ENCODE measurements at regions not wholly inside any gene's neighbourhood (a gene's known extent, or its start where the extent isn't known, plus 50 kb on each side); places are given as distances from the start of the nearest gene placed in this dataset.

DNA sequence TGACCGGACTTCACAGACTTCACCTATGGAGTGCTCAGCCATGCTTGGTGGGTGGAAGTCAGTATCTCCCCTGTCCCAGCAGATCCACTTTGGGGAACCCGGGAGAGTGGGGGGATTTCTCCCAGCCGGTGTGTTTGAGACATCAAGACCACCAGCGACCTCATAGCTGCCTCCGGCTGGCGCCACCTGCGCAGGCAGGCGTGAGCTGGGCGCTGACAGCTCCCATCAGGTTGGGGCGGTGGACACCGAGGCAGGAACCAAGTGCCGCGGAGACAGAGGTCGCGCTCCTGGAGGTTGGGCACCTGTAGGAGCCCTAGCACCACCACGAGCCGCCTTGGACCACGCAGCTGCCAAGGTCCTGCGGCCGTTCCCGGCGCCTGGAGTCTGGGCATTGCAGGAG, 124.0 kb upstream of the LARP1 start:
- TF ChIP-seq, protein P1, sequence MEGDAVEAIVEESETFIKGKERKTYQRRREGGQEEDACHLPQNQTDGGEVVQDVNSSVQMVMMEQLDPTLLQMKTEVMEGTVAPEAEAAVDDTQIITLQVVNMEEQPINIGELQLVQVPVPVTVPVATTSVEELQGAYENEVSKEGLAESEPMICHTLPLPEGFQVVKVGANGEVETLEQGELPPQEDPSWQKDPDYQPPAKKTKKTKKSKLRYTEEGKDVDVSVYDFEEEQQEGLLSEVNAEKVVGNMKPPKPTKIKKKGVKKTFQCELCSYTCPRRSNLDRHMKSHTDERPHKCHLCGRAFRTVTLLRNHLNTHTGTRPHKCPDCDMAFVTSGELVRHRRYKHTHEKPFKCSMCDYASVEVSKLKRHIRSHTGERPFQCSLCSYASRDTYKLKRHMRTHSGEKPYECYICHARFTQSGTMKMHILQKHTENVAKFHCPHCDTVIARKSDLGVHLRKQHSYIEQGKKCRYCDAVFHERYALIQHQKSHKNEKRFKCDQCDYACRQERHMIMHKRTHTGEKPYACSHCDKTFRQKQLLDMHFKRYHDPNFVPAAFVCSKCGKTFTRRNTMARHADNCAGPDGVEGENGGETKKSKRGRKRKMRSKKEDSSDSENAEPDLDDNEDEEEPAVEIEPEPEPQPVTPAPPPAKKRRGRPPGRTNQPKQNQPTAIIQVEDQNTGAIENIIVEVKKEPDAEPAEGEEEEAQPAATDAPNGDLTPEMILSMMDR (IDR thresholded peaks at IDR 0.05), result no peak
- TF ChIP-seq POLR2A (IDR thresholded peaks at IDR 0.05), result no peak

Measured in esophagus squamous epithelium (tissue), 4 donors.